Renal pelvis (tissue), 1 donor: ENCODE measurements at regions not wholly inside any gene's neighbourhood (a gene's known extent, or its start where the extent isn't known, plus 50 kb on each side); places are given as distances from the start of the nearest gene placed in this dataset.

Source experiments
- DNase-seq: peaks from one replicate; pipeline ENCODE4 v3.0.0-alpha.2; 2013

GRCh38 chr17:413706-414380, 61.2 kb upstream of the RPH3AL start:
- no peak for DNase-seq

DNA sequence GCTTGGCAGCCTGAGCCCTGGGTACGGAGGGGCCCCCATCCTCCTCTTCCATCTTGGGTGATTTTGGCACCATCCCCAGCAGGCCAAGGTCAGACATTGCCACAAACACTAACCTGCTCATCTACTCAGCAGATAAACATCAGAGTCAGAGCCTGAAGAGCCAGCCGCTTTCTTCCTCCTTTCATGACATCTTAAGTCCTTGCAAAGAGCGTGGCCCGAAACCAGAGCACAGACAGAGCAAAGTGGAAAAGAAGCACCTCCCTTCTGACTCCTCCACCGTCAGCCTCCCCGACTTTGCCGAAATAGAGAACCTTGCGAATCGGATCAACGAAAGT, 60.4 kb upstream of the RPH3AL start:
- DNase-seq, result no peak

DNA sequence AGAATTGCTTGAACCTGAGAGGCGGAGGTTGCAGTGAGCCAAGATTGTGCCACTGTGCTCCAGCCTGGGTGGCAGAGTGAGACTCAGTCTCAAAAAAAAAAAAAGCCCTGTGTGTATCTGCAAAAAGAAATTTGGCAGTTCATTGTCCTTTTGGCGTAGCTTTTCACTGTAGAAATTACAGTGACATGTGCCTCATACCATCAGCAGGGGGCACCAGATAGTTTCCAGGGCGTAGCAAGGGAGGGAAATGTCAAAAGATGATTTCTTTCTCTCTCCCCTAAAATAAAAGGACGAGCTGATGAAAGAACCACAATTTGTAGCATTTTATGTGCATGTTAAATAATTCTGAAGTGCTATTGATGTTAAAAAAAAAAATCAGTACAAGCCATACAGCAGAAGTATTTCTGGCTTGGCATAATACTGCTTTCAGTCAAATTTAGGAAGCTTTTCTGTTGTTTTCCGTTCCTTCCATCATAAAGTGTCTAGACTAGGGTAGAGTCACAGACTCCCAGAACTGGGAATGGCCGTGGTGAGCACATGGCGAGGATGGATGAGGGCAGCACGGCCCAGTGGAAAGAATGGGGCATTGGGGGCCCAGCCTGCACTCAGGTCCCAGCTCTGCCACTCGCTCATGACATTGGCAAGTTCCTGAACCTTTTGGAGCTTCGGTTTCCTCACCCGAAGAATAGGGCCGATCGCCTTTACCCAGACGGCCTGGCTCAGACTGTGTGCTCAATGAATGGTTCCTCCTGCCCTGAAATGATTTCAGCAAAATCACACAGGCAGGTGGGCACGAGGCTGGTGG, 59.8 kb upstream of the RPH3AL start:
- DNase-seq, result peak; percentile 51

- DNase-seq, result no peak
These were observed 59.0 kb upstream of the RPH3AL start for GRCh38 chr17:411421-412120.

DNA sequence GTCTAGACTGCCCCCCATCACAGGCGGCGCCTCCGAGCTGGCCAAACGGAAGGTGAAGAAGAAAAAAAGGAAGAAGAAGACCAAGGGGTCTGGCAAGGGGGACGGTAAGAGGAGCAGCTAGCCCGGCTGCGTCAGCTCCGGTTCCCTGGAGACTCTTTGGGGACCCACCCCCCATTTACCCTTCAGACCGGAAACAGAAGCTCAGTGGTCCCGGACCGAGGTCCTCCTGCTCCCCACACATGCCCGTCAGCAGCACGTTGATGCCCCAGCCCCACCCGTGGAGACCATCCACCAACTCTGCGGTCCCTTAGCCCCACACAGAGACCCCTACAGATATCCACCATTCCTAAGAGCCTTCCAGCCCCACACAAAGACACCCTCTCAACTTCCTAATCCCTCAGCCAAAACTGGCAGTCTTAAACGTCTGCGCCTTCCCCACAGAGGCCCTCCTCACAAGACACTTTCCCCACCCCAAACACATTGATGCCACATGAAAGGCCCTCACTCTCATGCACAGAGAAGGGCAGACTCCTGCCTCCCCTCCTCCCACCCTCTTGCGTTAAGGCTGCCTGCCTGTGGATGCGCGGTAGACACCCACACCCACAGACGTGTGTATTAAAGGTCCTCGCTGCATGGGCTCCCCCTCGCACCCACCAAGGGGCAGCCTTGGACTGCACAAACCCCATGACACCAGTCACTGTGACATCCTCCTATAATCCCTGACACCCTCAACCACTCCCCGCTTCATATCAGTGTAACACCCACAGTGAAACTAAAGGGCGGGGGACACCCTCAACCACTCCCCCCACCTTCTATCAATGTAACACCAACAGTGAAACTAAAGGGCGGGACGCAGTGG, 58.2 kb upstream of the RPH3AL start:
- DNase-seq, result peak; percentile 19

- peak; percentile 98 for DNase-seq
These were observed 57.4 kb upstream of the RPH3AL start for GRCh38 chr17:409848-410542.

GRCh38 chr17:409308-409847, 56.8 kb upstream of the RPH3AL start:
- no peak for DNase-seq

DNA sequence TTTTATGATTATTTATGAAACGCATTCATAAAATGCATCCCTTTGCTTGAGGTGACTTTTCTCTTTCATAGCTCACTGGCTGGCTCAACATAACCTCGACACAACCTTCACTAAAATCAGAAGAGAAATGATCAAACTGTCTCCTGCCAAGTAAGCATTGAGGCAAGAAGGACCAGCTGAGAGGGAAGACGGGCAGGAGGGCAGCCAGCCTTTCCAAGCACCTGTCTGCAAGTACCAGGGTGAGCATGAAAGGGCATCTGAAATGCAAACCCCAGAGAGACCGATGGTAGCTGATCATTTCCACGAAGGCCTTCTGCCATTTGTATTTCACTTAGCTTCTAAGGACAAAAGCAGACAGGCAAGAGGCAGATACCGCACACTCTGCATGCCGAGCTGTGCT, 52.1 kb upstream of the RPH3AL start:
- DNase-seq, result no peak
